HCT116 (cell line): ENCODE measurements at regions not wholly inside any gene's neighbourhood (a gene's known extent, or its start where the extent isn't known, plus 50 kb on each side); places are given as distances from the start of the nearest gene placed in this dataset.

Experiments
- ATAC-seq: fragments of 200-7000 bp; cut with Tn5 transposase; 2 replicates; pipeline ENCODE4 v1.9.1; 2020; ENCODE audit warnings: mild to moderate bottlenecking, moderate library complexity
- BruUV-seq: library from RNA; stranded (reverse); fragments of 400-500 nt; replicated peaks from 2 replicates; lab custom pipeline; 2021; lab: Mats Ljungman, UMichigan
- CTCF ChIA-PET: fragments of 300-600 bp; sonication (Branson Sonifier 250); formaldehyde crosslinking; loops from one replicate; lab custom pipeline; 2021; ENCODE audit warnings: antibody characterized with exemption; lab: Charles Lee
- POLR2A ChIA-PET: fragments of 300-600, 350-600 bp; sonication (Branson Sonifier 250); formaldehyde crosslinking; loops from one replicate; lab custom pipeline; 2021; ENCODE audit warnings: antibody characterized with exemption; lab: Charles Lee
- RAD21 ChIA-PET, 2 experiments: fragments of 300-600 bp; sonication (Branson Sonifier 250); formaldehyde crosslinking; loops; one replicate each; lab custom pipeline; 2023; ENCODE audit warnings: low total read pairs in 2 of 2; ENCODE audit not compliant: uncharacterized antibody in 2 of 2, unreplicated experiment in 2 of 2, low non-redundant PET in 1 of 2; lab: Charles Lee
- DNase-seq: peaks from one replicate; pipeline ENCODE4 v3.0.0-alpha.2; 2010; ENCODE audit warnings: low read depth, low spot score
- H2AFZ ChIP-seq: fragments of 200-600 bp; shearing (Covaris generic), sonication (generic); 2 replicates; pipeline ENCODE4 v1.6.1; 2017; ENCODE audit warnings: low read depth, mixed run types, mixed read lengths, antibody characterized with exemption, low read length; ENCODE audit not compliant: poor library complexity, severe bottlenecking
- H3K27ac ChIP-seq: 2 replicates; pipeline ENCODE4 v1.5.1; 2012; ENCODE audit warnings: low read depth, low read length
- H3K27me3 ChIP-seq: fragments of 200-600 bp; sonication (generic); 2 replicates; pipeline ENCODE4 v1.6.1; 2016; ENCODE audit warnings: mixed run types, low read length, mixed read lengths; ENCODE audit not compliant: insufficient read depth
- H3K36me3 ChIP-seq, 2 experiments: fragments of 200-500 bp in 1 of 2; fragments of 200-600 bp in 1 of 2; sonication (Bioruptor generic) in 1 of 2; sonication (generic) in 1 of 2; 2 replicates each; pipeline versions ENCODE4 v1.5.1 to v1.6.1; 2014 to 2016; ENCODE audit warnings: low read length in 2 of 2, inconsistent platforms in 1 of 2, mixed read lengths in 1 of 2, mixed run types in 1 of 2; ENCODE audit not compliant: insufficient read depth in 2 of 2, control insufficient read depth in 1 of 2
- H3K4me1 ChIP-seq, 2 experiments: fragments of 200-600 bp in 1 of 2; sonication (generic) in 1 of 2; 2 replicates each; pipeline versions ENCODE4 v1.5.1 to v1.6.1; 2012 to 2017; ENCODE audit warnings: low read length in 2 of 2, inconsistent platforms in 1 of 2, mild to moderate bottlenecking in 1 of 2, mixed read lengths in 1 of 2, mixed run types in 1 of 2, moderate library complexity in 1 of 2; ENCODE audit not compliant: insufficient read depth in 2 of 2, control insufficient read depth in 1 of 2
- H3K4me2 ChIP-seq: fragments of 200-600 bp; sonication (generic); 2 replicates; pipeline ENCODE4 v1.6.1; 2017; ENCODE audit warnings: mixed run types, low read length, mixed read lengths
- H3K4me3 ChIP-seq, 2 experiments: fragments of 200-600 bp in 1 of 2; sonication (generic) in 1 of 2; replicated peaks in 1 of 2; 2 replicates each; pipeline ENCODE4 v1.5.1; 2011 to 2016; ENCODE audit warnings: low read length in 2 of 2, control low read depth in 1 of 2, low read depth in 1 of 2, mild to moderate bottlenecking in 1 of 2, mixed read lengths in 1 of 2, mixed run types in 1 of 2
- H3K79me2 ChIP-seq: fragments of 200-600 bp; sonication (generic); 2 replicates; pipeline ENCODE4 v1.6.1; 2017; ENCODE audit warnings: mild to moderate bottlenecking, mixed run types, low read length, moderate library complexity, mixed read lengths; ENCODE audit not compliant: insufficient read depth
- H3K9ac ChIP-seq: fragments of 200-600 bp; sonication (generic); 2 replicates; pipeline ENCODE4 v1.6.1; 2016; ENCODE audit warnings: low read length, mixed read lengths
- H3K9me2 ChIP-seq: fragments of 200-600 bp; sonication (generic), shearing (Covaris generic); 2 replicates; pipeline ENCODE4 v1.6.1; 2017; ENCODE audit warnings: mixed run types, mild to moderate bottlenecking, moderate library complexity; ENCODE audit not compliant: insufficient read depth
- H3K9me3 ChIP-seq, 2 experiments: fragments of 200-500 bp in 1 of 2; fragments of 200-600 bp in 1 of 2; sonication (Bioruptor generic) in 1 of 2; sonication (generic) in 1 of 2; 2 replicates each; pipeline ENCODE4 v1.6.1; 2014 to 2017; ENCODE audit warnings: low read length in 2 of 2, mixed read lengths in 2 of 2, inconsistent platforms in 1 of 2, low read depth in 1 of 2, mild to moderate bottlenecking in 1 of 2, mixed run types in 1 of 2, moderate library complexity in 1 of 2; ENCODE audit not compliant: control insufficient read depth in 1 of 2, insufficient read depth in 1 of 2
- H4K20me1 ChIP-seq: fragments of 200-600 bp; sonication (generic), shearing (Covaris generic); 2 replicates; pipeline ENCODE4 v1.6.1; 2017; ENCODE audit warnings: mixed run types, mild to moderate bottlenecking, moderate library complexity; ENCODE audit not compliant: insufficient read depth
- CEBPB ChIP-seq: IDR thresholded peaks from 2 replicates; pipeline ENCODE4 v1.6.1; 2012; ENCODE audit warnings: low read depth
- ELF1 ChIP-seq: IDR thresholded peaks from 2 replicates; pipeline ENCODE4 v1.6.1; 2012; ENCODE audit warnings: low read depth, borderline replicate concordance
- EZH2 ChIP-seq: fragments of 200-600 bp; sonication (generic); IDR thresholded peaks from 2 replicates; pipeline ENCODE4 v1.6.1; 2017; ENCODE audit warnings: antibody characterized with exemption, mixed run types
- EZH2phosphoT487 ChIP-seq: fragments of 200-600 bp; IDR thresholded peaks from 2 replicates; pipeline ENCODE4 v1.6.1; 2018; ENCODE audit warnings: antibody characterized with exemption, borderline replicate concordance
- FOSL1 ChIP-seq: IDR thresholded peaks from 2 replicates; pipeline ENCODE4 v1.6.1; 2012; ENCODE audit warnings: low read depth
- POLR2A ChIP-seq: IDR thresholded peaks from 2 replicates; pipeline ENCODE4 v1.7.0; 2011; ENCODE audit warnings: borderline replicate concordance; ENCODE audit not compliant: insufficient read depth, insufficient read length; ENCODE audit errors: extremely low read depth
- RAD21 ChIP-seq: IDR thresholded peaks from 2 replicates; pipeline ENCODE4 v1.6.1; 2012; ENCODE audit warnings: low read depth, mild to moderate bottlenecking
- SIN3A ChIP-seq: IDR thresholded peaks from 2 replicates; pipeline ENCODE4 v1.6.1; 2012; ENCODE audit warnings: low read depth
- SP1 ChIP-seq: IDR thresholded peaks from 2 replicates; pipeline ENCODE4 v1.6.1; 2012; ENCODE audit warnings: low read depth
- SRF ChIP-seq: IDR thresholded peaks from 2 replicates; pipeline ENCODE4 v1.6.1; 2012; ENCODE audit warnings: low read depth
- TCF7L2 ChIP-seq: IDR thresholded peaks from 2 replicates; pipeline ENCODE4 v1.7.0; 2011; ENCODE audit warnings: borderline replicate concordance, inconsistent platforms; ENCODE audit not compliant: insufficient read depth, insufficient read length; ENCODE audit errors: extremely low read depth
- YY1 ChIP-seq: IDR thresholded peaks from 2 replicates; pipeline ENCODE4 v1.6.1; 2011; ENCODE audit warnings: low read length, low read depth, moderate library complexity, mild to moderate bottlenecking; ENCODE audit not compliant: insufficient replicate concordance; ENCODE audit errors: extremely low read depth
- ZBTB33 ChIP-seq: IDR thresholded peaks from 2 replicates; pipeline ENCODE4 v1.6.1; 2011; ENCODE audit warnings: mild to moderate bottlenecking, low read length, moderate library complexity; ENCODE audit not compliant: insufficient replicate concordance; ENCODE audit errors: extremely low read depth
- ZFX ChIP-seq: fragments of 450-650 bp; IDR thresholded peaks from 2 replicates; pipeline ENCODE4 v1.6.1; 2017
- ZNF274 ChIP-seq: fragments of 200-500 bp; sonication (Bioruptor generic); IDR thresholded peaks from 2 replicates; pipeline ENCODE4 v1.6.1; 2014; ENCODE audit warnings: mild to moderate bottlenecking, low read depth, low read length, inconsistent platforms
- intact Hi-C: fragments of 100-400 bp; cut with micrococcal nuclease; formaldehyde crosslinking; loops from 2 replicates; pipeline ENCODE4 v1.10.0; 2022
- TF ChIP-seq, protein P1 (sequence below): IDR thresholded peaks from 2 replicates; pipeline ENCODE4 v1.6.1; 2012; ENCODE audit warnings: low read depth
- TF ChIP-seq, protein P2 (sequence below), 3 experiments: fragments of 200-600 bp in 1 of 3; sonication (generic) in 1 of 3; IDR thresholded peaks in 2 of 3; conservative IDR thresholded peaks in 1 of 3; 2 replicates each; pipeline ENCODE4 v1.5.1; 2012 to 2017; ENCODE audit warnings: low read depth in 2 of 3, low read length in 2 of 3, antibody characterized with exemption in 1 of 3, borderline replicate concordance in 1 of 3, control low read depth in 1 of 3, mild to moderate bottlenecking in 1 of 3, mixed read lengths in 1 of 3, mixed run types in 1 of 3, moderate library complexity in 1 of 3; ENCODE audit not compliant: insufficient read depth in 1 of 3
- TF ChIP-seq, protein P3 (sequence below): IDR thresholded peaks from 2 replicates; pipeline ENCODE4 v1.6.1; 2012
- TF ChIP-seq, protein P4 (sequence below): IDR thresholded peaks from 2 replicates; pipeline ENCODE4 v1.6.1; 2012

DNA sequence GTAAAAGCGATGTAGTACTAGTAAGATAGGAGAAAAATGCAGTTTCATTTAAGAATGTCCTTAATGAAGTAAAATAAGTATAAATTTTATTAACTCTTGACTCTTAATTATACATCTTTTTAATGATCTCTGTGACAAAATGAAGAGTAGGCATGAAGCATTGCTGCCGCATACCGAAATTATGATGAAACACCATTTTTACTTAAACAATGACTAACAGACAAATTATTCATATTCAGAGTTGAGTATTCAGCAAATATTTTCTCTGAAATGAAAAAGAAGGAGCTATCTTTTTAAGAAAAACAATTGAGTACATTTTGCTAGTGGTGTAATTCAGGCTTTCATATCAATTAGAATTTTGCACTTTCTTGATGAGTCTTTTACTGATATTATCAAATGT, 150.6 kb upstream of the DOCK10 start (continued):
- TF ChIP-seq CEBPB (no peak), ZNF274 (no peak)

DNA sequence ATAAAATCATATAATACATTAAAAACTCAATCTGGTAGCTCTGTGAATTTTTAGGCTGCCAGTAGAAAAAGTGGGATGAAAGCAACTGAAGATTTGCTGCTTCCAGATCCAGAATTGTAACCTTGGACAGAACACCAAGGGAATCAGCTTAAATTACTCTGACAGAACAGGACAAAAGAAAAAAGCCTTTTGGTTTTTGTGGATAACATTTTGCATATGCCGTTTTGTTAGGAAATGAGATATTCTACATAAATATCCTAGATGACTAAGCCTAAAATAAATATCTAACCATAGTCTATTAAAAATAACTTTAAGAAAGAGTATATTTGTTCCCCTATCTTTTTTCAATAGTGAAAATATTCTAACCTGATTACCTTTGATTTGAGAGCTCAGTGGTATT, 148.7 kb upstream of the DOCK10 start:
- DNase-seq (no peak), ATAC-seq (no peak)
- no peaks in the 10 kb centered on the region for H3K79me2 ChIP-seq
- H3K9me2 ChIP-seq, result no peaks in the 10 kb centered on the region
- POLR2A ChIA-PET, result no interaction called here
- no peaks in the 10 kb centered on the region for H3K36me3 ChIP-seq
- no peaks in the 10 kb centered on the region for H3K4me1 ChIP-seq
- no peak overlapping the region for H3K4me2 ChIP-seq
- CTCF ChIA-PET, result no interaction called here
- no peaks in the 10 kb centered on the region; the same call in 1 of the 2 replicates for H3K27me3 ChIP-seq
- H2AFZ ChIP-seq, result no peak overlapping the region
- no peaks in the 10 kb centered on the region for H3K9me3 ChIP-seq
- no peaks in the 10 kb centered on the region for H4K20me1 ChIP-seq
- intact Hi-C loops, result no loop called here
- H3K27ac ChIP-seq, result no peak overlapping the region
- H3K9ac ChIP-seq, result no peak overlapping the region
- no peak overlapping the region for H3K4me3 ChIP-seq
- TF ChIP-seq ZNF274, result no peak
- TF ChIP-seq, protein P1, sequence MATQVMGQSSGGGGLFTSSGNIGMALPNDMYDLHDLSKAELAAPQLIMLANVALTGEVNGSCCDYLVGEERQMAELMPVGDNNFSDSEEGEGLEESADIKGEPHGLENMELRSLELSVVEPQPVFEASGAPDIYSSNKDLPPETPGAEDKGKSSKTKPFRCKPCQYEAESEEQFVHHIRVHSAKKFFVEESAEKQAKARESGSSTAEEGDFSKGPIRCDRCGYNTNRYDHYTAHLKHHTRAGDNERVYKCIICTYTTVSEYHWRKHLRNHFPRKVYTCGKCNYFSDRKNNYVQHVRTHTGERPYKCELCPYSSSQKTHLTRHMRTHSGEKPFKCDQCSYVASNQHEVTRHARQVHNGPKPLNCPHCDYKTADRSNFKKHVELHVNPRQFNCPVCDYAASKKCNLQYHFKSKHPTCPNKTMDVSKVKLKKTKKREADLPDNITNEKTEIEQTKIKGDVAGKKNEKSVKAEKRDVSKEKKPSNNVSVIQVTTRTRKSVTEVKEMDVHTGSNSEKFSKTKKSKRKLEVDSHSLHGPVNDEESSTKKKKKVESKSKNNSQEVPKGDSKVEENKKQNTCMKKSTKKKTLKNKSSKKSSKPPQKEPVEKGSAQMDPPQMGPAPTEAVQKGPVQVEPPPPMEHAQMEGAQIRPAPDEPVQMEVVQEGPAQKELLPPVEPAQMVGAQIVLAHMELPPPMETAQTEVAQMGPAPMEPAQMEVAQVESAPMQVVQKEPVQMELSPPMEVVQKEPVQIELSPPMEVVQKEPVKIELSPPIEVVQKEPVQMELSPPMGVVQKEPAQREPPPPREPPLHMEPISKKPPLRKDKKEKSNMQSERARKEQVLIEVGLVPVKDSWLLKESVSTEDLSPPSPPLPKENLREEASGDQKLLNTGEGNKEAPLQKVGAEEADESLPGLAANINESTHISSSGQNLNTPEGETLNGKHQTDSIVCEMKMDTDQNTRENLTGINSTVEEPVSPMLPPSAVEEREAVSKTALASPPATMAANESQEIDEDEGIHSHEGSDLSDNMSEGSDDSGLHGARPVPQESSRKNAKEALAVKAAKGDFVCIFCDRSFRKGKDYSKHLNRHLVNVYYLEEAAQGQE, result no peak
- TF ChIP-seq SP1, result no peak
- no peak for TF ChIP-seq EZH2phosphoT487
- no peak for TF ChIP-seq ZBTB33
- TF ChIP-seq SRF, result no peak
- TF ChIP-seq, protein P2, sequence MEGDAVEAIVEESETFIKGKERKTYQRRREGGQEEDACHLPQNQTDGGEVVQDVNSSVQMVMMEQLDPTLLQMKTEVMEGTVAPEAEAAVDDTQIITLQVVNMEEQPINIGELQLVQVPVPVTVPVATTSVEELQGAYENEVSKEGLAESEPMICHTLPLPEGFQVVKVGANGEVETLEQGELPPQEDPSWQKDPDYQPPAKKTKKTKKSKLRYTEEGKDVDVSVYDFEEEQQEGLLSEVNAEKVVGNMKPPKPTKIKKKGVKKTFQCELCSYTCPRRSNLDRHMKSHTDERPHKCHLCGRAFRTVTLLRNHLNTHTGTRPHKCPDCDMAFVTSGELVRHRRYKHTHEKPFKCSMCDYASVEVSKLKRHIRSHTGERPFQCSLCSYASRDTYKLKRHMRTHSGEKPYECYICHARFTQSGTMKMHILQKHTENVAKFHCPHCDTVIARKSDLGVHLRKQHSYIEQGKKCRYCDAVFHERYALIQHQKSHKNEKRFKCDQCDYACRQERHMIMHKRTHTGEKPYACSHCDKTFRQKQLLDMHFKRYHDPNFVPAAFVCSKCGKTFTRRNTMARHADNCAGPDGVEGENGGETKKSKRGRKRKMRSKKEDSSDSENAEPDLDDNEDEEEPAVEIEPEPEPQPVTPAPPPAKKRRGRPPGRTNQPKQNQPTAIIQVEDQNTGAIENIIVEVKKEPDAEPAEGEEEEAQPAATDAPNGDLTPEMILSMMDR (IDR thresholded peaks at IDR 0.05 in 2 of 3, conservative IDR thresholded peaks at IDR 0.05 in 1 of 3; ENCODE audit: borderline replicate concordance in 1 of 3, insufficient read depth in 1 of 3, low read depth in 2 of 3, low read length in 2 of 3), result no peak
- no peak for TF ChIP-seq SIN3A
- no peak for TF ChIP-seq ZFX
- no peak for TF ChIP-seq FOSL1
- no peak for TF ChIP-seq TCF7L2
- TF ChIP-seq ELF1, result no peak
- TF ChIP-seq CEBPB, result no peak
- no peak for TF ChIP-seq RAD21
- no peak for TF ChIP-seq POLR2A
- TF ChIP-seq, protein P3, sequence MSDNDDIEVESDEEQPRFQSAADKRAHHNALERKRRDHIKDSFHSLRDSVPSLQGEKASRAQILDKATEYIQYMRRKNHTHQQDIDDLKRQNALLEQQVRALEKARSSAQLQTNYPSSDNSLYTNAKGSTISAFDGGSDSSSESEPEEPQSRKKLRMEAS, result no peak
- TF ChIP-seq EZH2, result no peak
- no peak for TF ChIP-seq YY1
- TF ChIP-seq, protein P4, sequence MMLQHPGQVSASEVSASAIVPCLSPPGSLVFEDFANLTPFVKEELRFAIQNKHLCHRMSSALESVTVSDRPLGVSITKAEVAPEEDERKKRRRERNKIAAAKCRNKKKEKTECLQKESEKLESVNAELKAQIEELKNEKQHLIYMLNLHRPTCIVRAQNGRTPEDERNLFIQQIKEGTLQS, result no peak
- BruUV-seq, result no TSS peak
- RAD21 ChIA-PET, result no interaction called here
